HG03354 (cell line): ENCODE measurements at regions not wholly inside any gene's neighbourhood (a gene's known extent, or its start where the extent isn't known, plus 50 kb on each side); places are given as distances from the start of the nearest gene placed in this dataset.
"Not testable (repeated sequence)": the region's sequence is repeated elsewhere in the genome, so short reads cannot be mapped to it uniquely, and the experiment has no call there.

ENCODE experiments used
- ATAC-seq: cut with Tn5 transposase; IDR thresholded peaks from one replicate; pipeline ENCODE4 v1.9.1; 2021; ENCODE audit warnings: mild to moderate bottlenecking; ENCODE audit not compliant: unreplicated experiment, poor library complexity, severe bottlenecking

- ATAC-seq: no peak
Measured at GRCh38 chr2:177001334-177001733, 211.3 kb upstream of the HNRNPA3 start.

- no peak for ATAC-seq
Measured at GRCh38 chr2:177002983-177003382, 209.6 kb upstream of the HNRNPA3 start.

DNA sequence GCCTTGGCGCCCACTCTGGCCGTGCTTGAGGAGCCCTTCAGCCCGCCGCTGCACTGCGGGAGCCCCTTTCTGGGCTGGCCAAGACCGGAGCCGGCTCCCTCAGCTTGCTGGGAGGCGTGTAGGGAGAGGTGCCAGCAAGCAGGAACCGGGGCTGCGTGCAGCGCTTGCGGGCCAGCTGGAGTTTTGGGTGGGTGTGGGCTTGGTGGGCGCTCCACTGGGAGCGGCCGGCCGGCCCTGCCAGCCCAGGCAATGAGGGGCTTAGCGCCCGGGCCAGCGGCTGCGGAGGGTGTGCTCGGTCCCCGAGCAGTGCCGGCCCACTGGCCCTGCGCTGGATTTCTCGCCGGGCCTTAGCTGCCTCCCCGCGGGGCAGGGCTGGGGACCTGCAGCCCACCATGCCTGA, 204.9 kb upstream of the HNRNPA3 start:
- ATAC-seq: not testable (repeated sequence)

GRCh38 chr2:177008662-177009061, 203.9 kb upstream of the HNRNPA3 start:
- not testable (repeated sequence) for ATAC-seq

DNA sequence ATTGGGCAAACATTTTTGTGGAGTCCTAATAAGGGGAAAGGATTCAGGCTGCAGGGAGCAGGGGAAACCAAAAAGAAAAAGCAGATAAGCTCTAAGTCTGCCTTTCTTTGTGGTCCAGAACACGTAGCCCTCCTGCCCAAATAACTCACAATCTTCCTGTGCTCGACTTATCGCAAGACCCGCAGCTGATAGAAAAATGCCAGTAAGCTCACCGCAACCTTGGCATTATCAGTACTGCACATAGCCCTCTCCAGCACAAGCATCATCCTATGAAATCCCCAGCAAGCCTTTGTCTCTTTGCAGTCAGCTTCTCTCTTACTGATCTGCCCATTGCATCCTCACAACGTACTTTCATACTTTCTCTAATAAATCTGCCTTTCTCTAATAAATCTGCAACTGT, 202.4 kb upstream of the HNRNPA3 start:
- ATAC-seq: no peak

DNA sequence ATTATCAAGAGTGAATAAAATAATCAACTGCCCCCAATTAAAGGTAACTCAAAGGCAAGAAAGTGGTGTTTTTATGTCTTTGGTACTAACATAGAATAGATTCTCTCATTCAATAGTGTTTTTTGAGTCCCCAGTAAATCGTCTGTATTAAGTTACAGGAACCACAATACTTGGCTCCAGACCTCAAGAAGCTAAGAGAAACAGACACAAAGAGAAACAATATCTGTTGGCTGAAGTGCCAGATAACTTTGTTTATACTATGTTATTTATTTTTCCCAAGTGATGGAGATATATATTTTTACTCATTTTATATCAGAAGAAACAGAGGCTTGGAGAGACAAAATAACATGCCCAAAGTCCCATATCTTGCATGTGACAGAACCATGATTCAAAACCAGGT, 201.7 kb upstream of the HNRNPA3 start:
- ATAC-seq: no peak

DNA sequence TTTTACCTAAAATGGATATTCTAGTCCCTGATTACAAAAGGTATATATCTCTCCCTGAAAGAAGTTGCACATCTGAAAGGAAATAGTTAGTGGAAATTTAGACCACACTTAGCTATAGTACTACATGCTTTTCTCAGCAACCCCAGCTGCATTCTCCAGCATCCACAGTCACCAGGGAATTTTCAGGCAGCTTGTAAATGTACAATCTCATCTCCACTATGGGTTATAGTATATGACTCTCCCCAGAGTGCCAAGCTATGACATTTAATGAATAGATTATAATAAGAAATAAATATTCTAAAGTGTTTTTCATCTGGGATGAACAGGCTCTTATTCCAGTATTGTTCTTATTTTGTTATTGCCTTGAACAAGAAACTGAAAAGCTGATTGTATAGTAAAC, 197.6 kb upstream of the HNRNPA3 start:
- ATAC-seq: no peak

- no peak for ATAC-seq
Measured at GRCh38 chr2:177015356-177015923, 197.2 kb upstream of the HNRNPA3 start.

- ATAC-seq: no peak
Measured at GRCh38 chr2:177020524-177021119, 192.0 kb upstream of the HNRNPA3 start.

DNA sequence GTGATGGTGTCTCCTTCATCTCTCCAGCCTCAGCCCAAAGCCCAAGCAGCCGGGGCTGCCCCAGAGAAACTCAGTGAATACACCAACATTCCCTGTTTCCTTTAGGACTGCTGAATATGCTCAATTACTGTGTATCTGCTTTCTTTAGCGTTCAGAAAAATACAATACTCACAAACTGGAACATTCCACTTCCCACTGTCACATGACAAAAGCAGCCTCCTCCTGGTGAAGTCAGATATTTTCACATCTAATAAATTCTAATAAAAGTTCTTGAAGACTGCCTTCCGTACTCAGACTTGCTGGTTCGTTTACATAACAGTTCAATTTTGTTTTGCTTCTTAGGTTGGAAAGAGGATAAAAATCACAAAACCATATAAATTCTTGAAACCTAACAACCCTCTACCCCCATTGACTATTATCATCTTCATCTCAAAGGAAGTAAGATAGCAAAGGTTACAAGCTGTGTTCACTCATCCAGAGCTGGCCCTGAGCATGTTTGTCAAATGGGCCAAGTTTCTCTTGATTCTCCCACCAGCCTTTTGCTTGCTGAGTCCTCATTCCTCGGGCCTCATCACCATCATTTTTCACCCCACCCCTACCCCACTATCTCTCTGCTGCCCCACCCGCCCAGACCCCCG, 190.8 kb upstream of the HNRNPA3 start:
- no peak for ATAC-seq

DNA sequence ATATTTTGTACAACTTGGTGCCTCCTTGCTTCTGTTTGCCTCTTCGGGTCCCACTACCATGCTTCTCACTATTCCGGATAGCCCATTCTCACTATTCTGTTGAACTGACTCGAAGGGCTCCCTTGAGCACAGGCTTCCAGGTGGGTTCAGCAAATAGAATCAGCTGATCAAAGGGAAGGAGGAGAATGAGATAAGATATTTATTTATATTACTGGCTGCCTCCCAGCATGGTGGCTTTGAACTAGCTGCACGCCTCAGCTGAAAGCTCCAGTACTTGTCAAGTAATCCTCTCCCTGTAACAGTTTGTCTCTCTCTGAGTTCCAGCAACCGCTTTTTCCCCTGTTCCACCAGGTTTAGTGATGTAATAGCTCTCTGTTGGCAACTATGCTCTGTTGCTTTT, 187.8 kb upstream of the HNRNPA3 start:
- no peak for ATAC-seq

- no peak for ATAC-seq
Measured at GRCh38 chr2:177026253-177026652, 186.3 kb upstream of the HNRNPA3 start.

DNA sequence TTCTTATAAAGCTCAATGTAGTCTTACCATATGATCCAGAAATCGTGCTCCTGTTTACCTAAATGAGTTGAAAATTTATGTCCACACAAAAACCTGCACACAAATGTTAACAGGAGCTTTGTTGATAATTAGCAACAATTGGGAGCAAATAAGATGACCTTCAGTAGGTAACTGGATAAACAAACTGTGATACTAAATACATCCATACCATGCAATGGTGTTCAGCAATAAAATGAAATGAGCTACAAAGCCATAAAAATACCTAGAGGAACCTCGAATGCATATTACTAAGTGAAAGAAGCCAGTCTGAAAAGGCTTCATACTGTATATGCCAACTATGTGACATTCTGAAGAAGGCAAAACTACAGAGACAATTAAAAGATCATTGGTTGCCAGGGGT, 185.6 kb upstream of the HNRNPA3 start:
- ATAC-seq: no peak

DNA sequence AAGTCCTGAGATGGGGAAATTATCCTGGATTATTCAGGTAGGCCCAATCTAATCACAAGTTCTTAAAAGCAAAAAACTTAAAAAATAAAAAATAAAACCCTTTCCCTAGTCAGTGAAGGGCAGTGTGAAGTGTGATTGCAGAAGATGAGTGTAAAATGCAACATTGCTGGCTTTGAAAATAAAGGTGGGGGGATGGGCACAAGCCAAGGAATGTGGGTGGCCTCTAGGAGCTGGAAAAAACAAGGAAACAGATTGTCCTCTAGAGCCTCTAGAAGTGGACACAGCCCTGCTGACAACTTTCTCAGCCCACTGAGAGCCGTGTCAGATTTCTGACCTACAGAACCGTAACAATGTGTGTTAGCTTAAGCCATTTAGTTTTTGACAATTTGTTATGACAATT, 184.3 kb upstream of the HNRNPA3 start:
- no peak for ATAC-seq

GRCh38 chr2:177029075-177029474, 183.5 kb upstream of the HNRNPA3 start:
- ATAC-seq: no peak

DNA sequence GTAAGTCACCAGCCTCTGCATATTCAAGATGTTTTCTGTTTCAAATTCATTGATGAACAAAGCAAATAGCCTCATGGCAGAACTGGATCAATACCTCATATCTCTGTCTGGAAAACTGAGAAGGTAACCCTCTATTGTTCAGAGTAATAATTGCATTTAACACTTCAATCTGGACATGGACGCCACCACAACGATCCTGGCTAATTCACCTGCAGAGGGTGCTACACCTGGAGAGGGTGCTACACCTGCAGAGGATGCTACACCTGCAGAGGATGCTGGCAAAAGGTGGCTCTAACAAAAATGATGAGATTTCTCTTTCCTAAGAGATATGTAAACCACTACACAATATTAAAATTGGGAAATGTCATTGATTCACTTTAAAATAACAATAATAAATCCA, 183.1 kb upstream of the HNRNPA3 start:
- no peak for ATAC-seq

DNA sequence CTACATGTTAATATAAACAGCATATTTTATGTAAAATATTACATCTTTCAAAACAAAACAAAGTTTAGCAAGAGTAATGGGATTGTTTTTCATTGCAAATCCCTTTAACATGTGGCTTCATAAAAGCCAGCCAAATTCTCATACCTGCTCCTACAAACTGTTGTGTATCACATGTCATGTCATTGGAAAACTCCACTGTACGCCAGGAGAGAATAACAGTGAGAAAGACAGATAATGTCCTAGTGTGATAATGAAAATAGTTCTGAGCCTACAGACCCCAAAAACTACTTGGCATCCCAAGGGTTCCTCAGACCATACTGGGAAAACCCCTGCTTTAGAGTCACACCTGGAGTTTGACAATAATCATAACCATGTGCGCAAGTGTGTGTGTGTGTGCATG, 182.7 kb upstream of the HNRNPA3 start:
- ATAC-seq: no peak

GRCh38 chr2:177030451-177031105, 182.0 kb upstream of the HNRNPA3 start:
- no peak for ATAC-seq

DNA sequence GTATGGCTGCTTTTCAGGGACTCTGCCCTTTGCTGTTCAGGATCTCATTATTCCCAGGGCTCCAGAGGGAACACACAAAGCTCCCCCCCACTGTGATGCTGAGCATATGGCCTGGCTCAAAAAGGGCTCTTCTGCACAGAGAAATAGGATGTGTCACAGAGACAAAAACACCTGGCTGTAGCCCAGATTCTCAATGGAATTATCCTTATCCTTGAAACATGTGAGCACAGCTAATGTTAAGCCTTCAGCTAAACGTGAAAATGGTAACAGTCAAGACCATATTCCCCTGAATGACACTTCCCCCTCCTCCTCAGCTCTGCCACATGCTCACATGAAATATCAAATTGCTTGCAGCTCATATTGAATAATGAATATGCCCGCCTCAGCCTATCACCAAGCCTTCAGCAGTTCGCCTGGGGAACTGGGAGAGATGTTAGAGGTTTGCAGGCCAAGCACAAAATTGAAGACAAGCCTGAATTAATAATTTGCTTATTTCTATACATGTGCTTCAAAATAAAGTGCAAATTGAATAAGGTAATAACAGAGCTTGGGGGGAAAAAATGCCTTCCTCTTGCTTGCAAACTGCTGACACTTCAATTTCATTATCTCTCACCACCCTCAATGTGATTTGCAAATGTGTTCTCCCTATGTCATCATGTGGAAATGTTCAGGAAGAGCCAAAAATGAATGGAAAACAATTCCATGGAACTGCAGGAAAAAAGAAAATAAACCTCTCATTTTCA, 181.0 kb upstream of the HNRNPA3 start:
- no peak for ATAC-seq

DNA sequence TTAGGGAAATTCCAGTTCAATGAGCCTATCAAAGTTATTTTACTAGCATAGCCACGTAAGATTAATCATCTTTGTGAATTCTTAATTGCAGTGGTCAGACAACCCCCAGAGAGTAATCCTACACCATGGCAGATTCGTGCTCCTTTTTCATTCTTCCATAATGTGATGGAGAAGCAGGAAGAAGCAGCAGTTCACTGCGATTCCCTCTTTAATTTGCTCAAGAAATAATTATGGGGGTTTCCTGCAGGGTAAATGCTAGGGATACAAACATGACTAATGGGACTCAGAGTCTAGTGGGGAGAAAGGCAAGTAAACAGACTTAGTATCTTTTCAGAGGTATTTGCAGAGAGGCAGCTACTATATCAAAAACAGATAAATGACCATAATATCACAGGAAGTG, 175.8 kb upstream of the HNRNPA3 start:
- no peak for ATAC-seq
